HCT116 (cell line): ENCODE measurements at regions not wholly inside any gene's neighbourhood (a gene's known extent, or its start where the extent isn't known, plus 50 kb on each side); places are given as distances from the start of the nearest gene placed in this dataset.

Experiments
- ATAC-seq: fragments of 200-7000 bp; cut with Tn5 transposase; 2 replicates; pipeline ENCODE4 v1.9.1; 2020; ENCODE audit warnings: mild to moderate bottlenecking, moderate library complexity
- BruUV-seq: library from RNA; stranded (reverse); fragments of 400-500 nt; replicated peaks from 2 replicates; lab custom pipeline; 2021; lab: Mats Ljungman, UMichigan
- CTCF ChIA-PET: fragments of 300-600 bp; sonication (Branson Sonifier 250); formaldehyde crosslinking; loops from one replicate; lab custom pipeline; 2021; ENCODE audit warnings: antibody characterized with exemption; lab: Charles Lee
- POLR2A ChIA-PET: fragments of 300-600, 350-600 bp; sonication (Branson Sonifier 250); formaldehyde crosslinking; loops from one replicate; lab custom pipeline; 2021; ENCODE audit warnings: antibody characterized with exemption; lab: Charles Lee
- RAD21 ChIA-PET, 2 experiments: fragments of 300-600 bp; sonication (Branson Sonifier 250); formaldehyde crosslinking; loops; one replicate each; lab custom pipeline; 2023; ENCODE audit warnings: low total read pairs in 2 of 2; ENCODE audit not compliant: uncharacterized antibody in 2 of 2, unreplicated experiment in 2 of 2, low non-redundant PET in 1 of 2; lab: Charles Lee
- DNase-seq: peaks from one replicate; pipeline ENCODE4 v3.0.0-alpha.2; 2010; ENCODE audit warnings: low read depth, low spot score
- H2AFZ ChIP-seq: fragments of 200-600 bp; shearing (Covaris generic), sonication (generic); 2 replicates; pipeline ENCODE4 v1.6.1; 2017; ENCODE audit warnings: low read depth, mixed run types, mixed read lengths, antibody characterized with exemption, low read length; ENCODE audit not compliant: poor library complexity, severe bottlenecking
- H3K27ac ChIP-seq: 2 replicates; pipeline ENCODE4 v1.5.1; 2012; ENCODE audit warnings: low read depth, low read length
- H3K27me3 ChIP-seq: fragments of 200-600 bp; sonication (generic); 2 replicates; pipeline ENCODE4 v1.6.1; 2016; ENCODE audit warnings: mixed run types, low read length, mixed read lengths; ENCODE audit not compliant: insufficient read depth
- H3K36me3 ChIP-seq, 2 experiments: fragments of 200-500 bp in 1 of 2; fragments of 200-600 bp in 1 of 2; sonication (Bioruptor generic) in 1 of 2; sonication (generic) in 1 of 2; 2 replicates each; pipeline versions ENCODE4 v1.5.1 to v1.6.1; 2014 to 2016; ENCODE audit warnings: low read length in 2 of 2, inconsistent platforms in 1 of 2, mixed read lengths in 1 of 2, mixed run types in 1 of 2; ENCODE audit not compliant: insufficient read depth in 2 of 2, control insufficient read depth in 1 of 2
- H3K4me1 ChIP-seq, 2 experiments: fragments of 200-600 bp in 1 of 2; sonication (generic) in 1 of 2; 2 replicates each; pipeline versions ENCODE4 v1.5.1 to v1.6.1; 2012 to 2017; ENCODE audit warnings: low read length in 2 of 2, inconsistent platforms in 1 of 2, mild to moderate bottlenecking in 1 of 2, mixed read lengths in 1 of 2, mixed run types in 1 of 2, moderate library complexity in 1 of 2; ENCODE audit not compliant: insufficient read depth in 2 of 2, control insufficient read depth in 1 of 2
- H3K4me2 ChIP-seq: fragments of 200-600 bp; sonication (generic); 2 replicates; pipeline ENCODE4 v1.6.1; 2017; ENCODE audit warnings: mixed run types, low read length, mixed read lengths
- H3K4me3 ChIP-seq, 2 experiments: fragments of 200-600 bp in 1 of 2; sonication (generic) in 1 of 2; replicated peaks in 1 of 2; 2 replicates each; pipeline ENCODE4 v1.5.1; 2011 to 2016; ENCODE audit warnings: low read length in 2 of 2, control low read depth in 1 of 2, low read depth in 1 of 2, mild to moderate bottlenecking in 1 of 2, mixed read lengths in 1 of 2, mixed run types in 1 of 2
- H3K79me2 ChIP-seq: fragments of 200-600 bp; sonication (generic); 2 replicates; pipeline ENCODE4 v1.6.1; 2017; ENCODE audit warnings: mild to moderate bottlenecking, mixed run types, low read length, moderate library complexity, mixed read lengths; ENCODE audit not compliant: insufficient read depth
- H3K9ac ChIP-seq: fragments of 200-600 bp; sonication (generic); 2 replicates; pipeline ENCODE4 v1.6.1; 2016; ENCODE audit warnings: low read length, mixed read lengths
- H3K9me2 ChIP-seq: fragments of 200-600 bp; sonication (generic), shearing (Covaris generic); 2 replicates; pipeline ENCODE4 v1.6.1; 2017; ENCODE audit warnings: mixed run types, mild to moderate bottlenecking, moderate library complexity; ENCODE audit not compliant: insufficient read depth
- H3K9me3 ChIP-seq, 2 experiments: fragments of 200-500 bp in 1 of 2; fragments of 200-600 bp in 1 of 2; sonication (Bioruptor generic) in 1 of 2; sonication (generic) in 1 of 2; 2 replicates each; pipeline ENCODE4 v1.6.1; 2014 to 2017; ENCODE audit warnings: low read length in 2 of 2, mixed read lengths in 2 of 2, inconsistent platforms in 1 of 2, low read depth in 1 of 2, mild to moderate bottlenecking in 1 of 2, mixed run types in 1 of 2, moderate library complexity in 1 of 2; ENCODE audit not compliant: control insufficient read depth in 1 of 2, insufficient read depth in 1 of 2
- H4K20me1 ChIP-seq: fragments of 200-600 bp; sonication (generic), shearing (Covaris generic); 2 replicates; pipeline ENCODE4 v1.6.1; 2017; ENCODE audit warnings: mixed run types, mild to moderate bottlenecking, moderate library complexity; ENCODE audit not compliant: insufficient read depth
- ATF3 ChIP-seq: IDR thresholded peaks from 2 replicates; pipeline ENCODE4 v1.6.1; 2012
- CBX3 ChIP-seq: IDR thresholded peaks from 2 replicates; pipeline ENCODE4 v1.6.1; 2012; ENCODE audit warnings: low read depth
- CEBPB ChIP-seq: IDR thresholded peaks from 2 replicates; pipeline ENCODE4 v1.6.1; 2012; ENCODE audit warnings: low read depth
- CTCF ChIP-seq, 3 experiments: fragments of 200-600 bp in 1 of 3; sonication (generic) in 1 of 3; IDR thresholded peaks in 2 of 3; conservative IDR thresholded peaks in 1 of 3; 2 replicates each; pipeline ENCODE4 v1.5.1; 2012 to 2017; ENCODE audit warnings: low read depth in 2 of 3, low read length in 2 of 3, antibody characterized with exemption in 1 of 3, borderline replicate concordance in 1 of 3, control low read depth in 1 of 3, mild to moderate bottlenecking in 1 of 3, mixed read lengths in 1 of 3, mixed run types in 1 of 3, moderate library complexity in 1 of 3; ENCODE audit not compliant: insufficient read depth in 1 of 3
- EGR1 ChIP-seq: IDR thresholded peaks from 2 replicates; pipeline ENCODE4 v1.6.1; 2012; ENCODE audit warnings: low read depth
- ELF1 ChIP-seq: IDR thresholded peaks from 2 replicates; pipeline ENCODE4 v1.6.1; 2012; ENCODE audit warnings: low read depth, borderline replicate concordance
- EZH2 ChIP-seq: fragments of 200-600 bp; sonication (generic); IDR thresholded peaks from 2 replicates; pipeline ENCODE4 v1.6.1; 2017; ENCODE audit warnings: antibody characterized with exemption, mixed run types
- EZH2phosphoT487 ChIP-seq: fragments of 200-600 bp; IDR thresholded peaks from 2 replicates; pipeline ENCODE4 v1.6.1; 2018; ENCODE audit warnings: antibody characterized with exemption, borderline replicate concordance
- FOSL1 ChIP-seq: IDR thresholded peaks from 2 replicates; pipeline ENCODE4 v1.6.1; 2012; ENCODE audit warnings: low read depth
- JUND ChIP-seq: IDR thresholded peaks from 2 replicates; pipeline ENCODE4 v1.6.1; 2012
- POLR2A ChIP-seq: IDR thresholded peaks from 2 replicates; pipeline ENCODE4 v1.7.0; 2011; ENCODE audit warnings: borderline replicate concordance; ENCODE audit not compliant: insufficient read depth, insufficient read length; ENCODE audit errors: extremely low read depth
- POLR2AphosphoS5 ChIP-seq: IDR thresholded peaks from 2 replicates; pipeline ENCODE4 v1.6.1; 2011; ENCODE audit warnings: mild to moderate bottlenecking, low read depth, low read length, moderate library complexity
- RAD21 ChIP-seq: IDR thresholded peaks from 2 replicates; pipeline ENCODE4 v1.6.1; 2012; ENCODE audit warnings: low read depth, mild to moderate bottlenecking
- REST ChIP-seq: IDR thresholded peaks from 2 replicates; pipeline ENCODE4 v1.6.1; 2012; ENCODE audit warnings: low read depth
- SIN3A ChIP-seq: IDR thresholded peaks from 2 replicates; pipeline ENCODE4 v1.6.1; 2012; ENCODE audit warnings: low read depth
- SP1 ChIP-seq: IDR thresholded peaks from 2 replicates; pipeline ENCODE4 v1.6.1; 2012; ENCODE audit warnings: low read depth
- SRF ChIP-seq: IDR thresholded peaks from 2 replicates; pipeline ENCODE4 v1.6.1; 2012; ENCODE audit warnings: low read depth
- YY1 ChIP-seq: IDR thresholded peaks from 2 replicates; pipeline ENCODE4 v1.6.1; 2011; ENCODE audit warnings: low read length, low read depth, moderate library complexity, mild to moderate bottlenecking; ENCODE audit not compliant: insufficient replicate concordance; ENCODE audit errors: extremely low read depth
- intact Hi-C: fragments of 100-400 bp; cut with micrococcal nuclease; formaldehyde crosslinking; loops from 2 replicates; pipeline ENCODE4 v1.10.0; 2022

GRCh38 chr9:86700629-86701028 is 246.7 kb downstream of the GAS1 start:
- intact Hi-C loops, result no loop called here
- no peaks in the 10 kb centered on the region for H3K9me2 ChIP-seq
- H3K27me3 ChIP-seq, result peaks cover 57% of the 10 kb centered on the region
- H2AFZ ChIP-seq, result no peak overlapping the region
- H3K27ac ChIP-seq, result no peak overlapping the region
- H3K4me1 ChIP-seq, result no peaks in the 10 kb centered on the region
- H3K4me2 ChIP-seq, result no peak overlapping the region
- no peaks in the 10 kb centered on the region for H3K79me2 ChIP-seq
- ChIA-PET RAD21 (no interaction called here), CTCF (no interaction called here), POLR2A (no interaction called here)
- TF ChIP-seq EZH2 (no peak), EGR1 (no peak), RAD21 (no peak), SRF (no peak), CTCF (IDR thresholded peaks at IDR 0.05 in 2 of 3, conservative IDR thresholded peaks at IDR 0.05 in 1 of 3; ENCODE audit: borderline replicate concordance in 1 of 3, insufficient read depth in 1 of 3, low read depth in 2 of 3, low read length in 2 of 3) (no peak), REST (no peak), ELF1 (no peak), EZH2phosphoT487 (no peak), ATF3 (no peak), POLR2A (no peak), POLR2AphosphoS5 (no peak), CBX3 (no peak), FOSL1 (no peak), SIN3A (no peak), CEBPB (no peak), JUND (no peak), SP1 (no peak), YY1 (no peak)
- DNase-seq, result no peak
- ATAC-seq, result no peak
- H3K9ac ChIP-seq, result no peak overlapping the region
- no peaks in the 10 kb centered on the region for H3K9me3 ChIP-seq
- no peak overlapping the region for H3K4me3 ChIP-seq
- H4K20me1 ChIP-seq, result no peaks in the 10 kb centered on the region
- BruUV-seq, result no TSS peak
- H3K36me3 ChIP-seq, result no peaks in the 10 kb centered on the region
